OCI-LY1 (cell line): ENCODE measurements at regions not wholly inside any gene's neighbourhood (a gene's known extent, or its start where the extent isn't known, plus 50 kb on each side); places are given as distances from the start of the nearest gene placed in this dataset.

ENCODE experiments used
- EZH2 ChIP-seq: fragments of 200-600 bp; sonication (generic), shearing (Covaris generic); IDR thresholded peaks from 2 replicates; pipeline ENCODE4 v1.8.0; 2017; ENCODE audit warnings: borderline replicate concordance, mixed run types, mild to moderate bottlenecking, antibody characterized with exemption, low read length, moderate library complexity, mixed read lengths
- TF ChIP-seq, protein P1 (sequence below): fragments of 200-600 bp; sonication (generic), shearing (Covaris generic); IDR thresholded peaks from 2 replicates; pipeline ENCODE4 v1.5.1; 2017; ENCODE audit warnings: mild to moderate bottlenecking, antibody characterized with exemption, low read length, moderate library complexity, mixed read lengths

DNA sequence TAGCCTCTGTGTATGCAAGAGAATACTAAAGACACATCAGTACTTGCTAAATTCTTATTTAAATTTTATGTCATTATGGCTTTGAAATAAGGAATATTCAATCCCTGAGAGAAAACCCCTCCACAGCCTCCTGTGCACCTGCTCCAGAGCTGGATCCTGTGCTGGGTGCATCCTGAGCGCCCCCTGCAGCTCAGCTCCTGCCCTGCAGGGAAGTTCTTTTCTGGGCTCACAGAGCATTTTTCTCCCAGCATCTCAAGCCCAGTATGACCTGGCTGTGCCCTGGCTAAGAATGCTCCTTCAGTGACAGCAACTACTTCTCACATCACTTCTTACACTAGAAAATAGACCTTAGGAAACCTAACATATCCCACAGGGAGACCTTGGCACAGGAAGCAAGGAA, 1211.7 kb downstream of the TMEM121 start:
- TF ChIP-seq, protein P1, sequence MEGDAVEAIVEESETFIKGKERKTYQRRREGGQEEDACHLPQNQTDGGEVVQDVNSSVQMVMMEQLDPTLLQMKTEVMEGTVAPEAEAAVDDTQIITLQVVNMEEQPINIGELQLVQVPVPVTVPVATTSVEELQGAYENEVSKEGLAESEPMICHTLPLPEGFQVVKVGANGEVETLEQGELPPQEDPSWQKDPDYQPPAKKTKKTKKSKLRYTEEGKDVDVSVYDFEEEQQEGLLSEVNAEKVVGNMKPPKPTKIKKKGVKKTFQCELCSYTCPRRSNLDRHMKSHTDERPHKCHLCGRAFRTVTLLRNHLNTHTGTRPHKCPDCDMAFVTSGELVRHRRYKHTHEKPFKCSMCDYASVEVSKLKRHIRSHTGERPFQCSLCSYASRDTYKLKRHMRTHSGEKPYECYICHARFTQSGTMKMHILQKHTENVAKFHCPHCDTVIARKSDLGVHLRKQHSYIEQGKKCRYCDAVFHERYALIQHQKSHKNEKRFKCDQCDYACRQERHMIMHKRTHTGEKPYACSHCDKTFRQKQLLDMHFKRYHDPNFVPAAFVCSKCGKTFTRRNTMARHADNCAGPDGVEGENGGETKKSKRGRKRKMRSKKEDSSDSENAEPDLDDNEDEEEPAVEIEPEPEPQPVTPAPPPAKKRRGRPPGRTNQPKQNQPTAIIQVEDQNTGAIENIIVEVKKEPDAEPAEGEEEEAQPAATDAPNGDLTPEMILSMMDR: no peak
- no peak for TF ChIP-seq EZH2
